ENCODE measurements at regions not wholly inside any gene's neighbourhood (a gene's known extent, or its start where the extent isn't known, plus 50 kb on each side); places are given as distances from the start of the nearest gene placed in this dataset.
"Not testable (repeated sequence)": the region's sequence is repeated elsewhere in the genome, so short reads cannot be mapped to it uniquely, and the experiment has no call there.

DNA sequence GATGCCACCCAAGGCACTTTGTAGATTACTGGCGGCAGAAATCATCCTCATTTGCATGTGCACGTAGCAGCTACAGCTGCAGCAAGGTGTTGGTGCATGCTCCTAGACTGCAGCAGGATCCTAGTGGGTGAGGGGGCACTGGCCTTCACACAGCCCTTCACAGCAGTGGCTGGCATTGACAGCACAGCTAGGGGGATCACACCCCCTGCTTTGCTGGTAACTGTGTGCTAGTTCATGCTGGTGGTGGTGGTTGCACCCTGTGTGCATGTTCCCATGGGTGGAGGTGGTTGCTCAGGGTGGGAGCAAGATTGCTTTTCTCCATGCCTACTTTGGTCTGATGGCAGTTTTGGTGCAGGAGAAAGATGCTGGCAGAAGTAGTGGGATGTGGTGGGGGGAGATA lies 1695.1 kb upstream of the CDH6 start:
- Mint-ChIP-seq H3K4me3 (no peak overlapping the region), H3K27me3 (ENCODE audit: low read depth) (no peaks in the 10 kb centered on the region), H3K27ac (no peak overlapping the region), H3K9me3 (peaks cover 32% of the 10 kb centered on the region), H3K36me3 (ENCODE audit: low read depth) (no peaks in the 10 kb centered on the region), H3K4me1 (no peaks in the 10 kb centered on the region)
- TF ChIP-seq, protein P1, sequence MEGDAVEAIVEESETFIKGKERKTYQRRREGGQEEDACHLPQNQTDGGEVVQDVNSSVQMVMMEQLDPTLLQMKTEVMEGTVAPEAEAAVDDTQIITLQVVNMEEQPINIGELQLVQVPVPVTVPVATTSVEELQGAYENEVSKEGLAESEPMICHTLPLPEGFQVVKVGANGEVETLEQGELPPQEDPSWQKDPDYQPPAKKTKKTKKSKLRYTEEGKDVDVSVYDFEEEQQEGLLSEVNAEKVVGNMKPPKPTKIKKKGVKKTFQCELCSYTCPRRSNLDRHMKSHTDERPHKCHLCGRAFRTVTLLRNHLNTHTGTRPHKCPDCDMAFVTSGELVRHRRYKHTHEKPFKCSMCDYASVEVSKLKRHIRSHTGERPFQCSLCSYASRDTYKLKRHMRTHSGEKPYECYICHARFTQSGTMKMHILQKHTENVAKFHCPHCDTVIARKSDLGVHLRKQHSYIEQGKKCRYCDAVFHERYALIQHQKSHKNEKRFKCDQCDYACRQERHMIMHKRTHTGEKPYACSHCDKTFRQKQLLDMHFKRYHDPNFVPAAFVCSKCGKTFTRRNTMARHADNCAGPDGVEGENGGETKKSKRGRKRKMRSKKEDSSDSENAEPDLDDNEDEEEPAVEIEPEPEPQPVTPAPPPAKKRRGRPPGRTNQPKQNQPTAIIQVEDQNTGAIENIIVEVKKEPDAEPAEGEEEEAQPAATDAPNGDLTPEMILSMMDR (IDR thresholded peaks at IDR 0.05; ENCODE audit: unreplicated experiment in 3 of 3) = no peak

DNA sequence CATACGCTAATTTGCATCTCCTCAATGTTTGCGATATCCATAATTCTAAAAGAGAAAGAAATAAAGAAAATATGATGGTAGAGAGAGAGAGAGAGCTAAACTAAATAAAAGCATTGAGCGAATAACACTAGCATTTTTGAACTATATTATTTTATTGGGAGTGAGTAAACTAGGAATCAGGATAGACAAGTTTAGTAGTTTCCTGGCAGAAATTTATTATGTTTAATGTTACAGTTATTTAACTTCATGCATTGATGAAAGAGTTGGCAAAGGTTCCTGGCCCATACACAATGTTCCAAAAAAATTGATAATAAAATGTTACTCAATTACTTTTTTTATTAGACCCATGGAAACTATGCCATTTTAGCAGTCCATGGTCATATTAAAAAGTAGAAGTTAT lies 1708.2 kb upstream of the CDH6 start:
- Mint-ChIP-seq H3K27me3 (ENCODE audit: low read depth) (no peaks in the 10 kb centered on the region), H3K36me3 (ENCODE audit: low read depth) (no peaks in the 10 kb centered on the region), H3K27ac (no peak overlapping the region), H3K9me3 (peaks cover 8% of the 10 kb centered on the region), H3K4me1 (no peaks in the 10 kb centered on the region), H3K4me3 (no peak overlapping the region)
- TF ChIP-seq, protein P1 (IDR thresholded peaks at IDR 0.05; ENCODE audit: unreplicated experiment in 3 of 3) = no peak

DNA sequence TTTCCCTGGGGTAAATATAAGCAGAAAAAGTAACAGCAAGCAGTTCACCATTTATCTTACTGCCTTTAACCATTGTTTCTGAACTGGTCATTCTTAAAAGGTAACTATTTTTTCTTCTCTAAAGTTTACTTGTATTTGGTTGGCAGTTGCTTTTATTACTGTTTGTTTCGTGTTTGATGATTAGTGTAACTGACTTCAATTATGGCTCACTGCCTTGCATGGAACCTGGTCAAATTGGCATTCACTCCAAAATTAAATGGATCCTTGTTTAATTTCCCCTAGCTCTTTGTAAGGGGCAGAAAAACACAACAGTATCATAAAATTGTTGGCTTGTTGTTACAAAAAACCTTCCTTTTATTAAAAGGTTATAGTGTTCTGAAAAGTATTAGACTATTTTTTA lies 1723.9 kb upstream of the CDH6 start:
- Mint-ChIP-seq H3K27ac (no peak overlapping the region), H3K36me3 (ENCODE audit: low read depth) (no peaks in the 10 kb centered on the region), H3K9me3 (no peaks in the 10 kb centered on the region), H3K4me1 (no peaks in the 10 kb centered on the region), H3K4me3 (no peak overlapping the region), H3K27me3 (ENCODE audit: low read depth) (no peaks in the 10 kb centered on the region)
- TF ChIP-seq, protein P1 (IDR thresholded peaks at IDR 0.05; ENCODE audit: unreplicated experiment in 3 of 3) = no peak

GRCh38 chr5:29462241-29462640 lies 1731.2 kb upstream of the CDH6 start:
- TF ChIP-seq, protein P1 (IDR thresholded peaks at IDR 0.05; ENCODE audit: unreplicated experiment in 3 of 3) = no peak
- no peak overlapping the region for H3K4me3 Mint-ChIP-seq
- no peaks in the 10 kb centered on the region for H3K9me3 Mint-ChIP-seq
- H3K36me3 Mint-ChIP-seq (ENCODE audit: low read depth) = no peaks in the 10 kb centered on the region
- no peaks in the 10 kb centered on the region for H3K27me3 Mint-ChIP-seq (ENCODE audit: low read depth)
- H3K4me1 Mint-ChIP-seq = no peaks in the 10 kb centered on the region
- H3K27ac Mint-ChIP-seq = no peak overlapping the region

- no peaks in the 10 kb centered on the region for H3K4me1 Mint-ChIP-seq
- no peaks in the 10 kb centered on the region for H3K27me3 Mint-ChIP-seq (ENCODE audit: low read depth)
- no peak overlapping the region for H3K27ac Mint-ChIP-seq
- H3K36me3 Mint-ChIP-seq (ENCODE audit: low read depth) = no peaks in the 10 kb centered on the region
- TF ChIP-seq, protein P1 (IDR thresholded peaks at IDR 0.05; ENCODE audit: unreplicated experiment in 3 of 3) = no peak
- no peaks in the 10 kb centered on the region for H3K9me3 Mint-ChIP-seq
- no peak overlapping the region for H3K4me3 Mint-ChIP-seq
These were observed 1732.4 kb upstream of the CDH6 start for GRCh38 chr5:29460971-29461559.

GRCh38 chr5:29451004-29451403 lies 1742.5 kb upstream of the CDH6 start:
- not testable (repeated sequence) for H3K4me3 Mint-ChIP-seq; H3K4me1 Mint-ChIP-seq; H3K9me3 Mint-ChIP-seq; H3K36me3 Mint-ChIP-seq (ENCODE audit: low read depth); H3K27me3 Mint-ChIP-seq (ENCODE audit: low read depth); H3K27ac Mint-ChIP-seq

Measured in nephron (organoid).